DND-41 (cell line): ENCODE measurements at regions not wholly inside any gene's neighbourhood (a gene's known extent, or its start where the extent isn't known, plus 50 kb on each side); places are given as distances from the start of the nearest gene placed in this dataset.

Experiments used
- CTCF ChIP-seq: IDR thresholded peaks from 2 replicates; pipeline ENCODE4 v1.5.1; 2012; ENCODE audit warnings: borderline replicate concordance, low read length, moderate library complexity, mild to moderate bottlenecking; ENCODE audit not compliant: poor library complexity, severe bottlenecking; ENCODE audit errors: extremely low read depth
- EZH2 ChIP-seq: IDR thresholded peaks from 3 replicates; pipeline ENCODE4 v1.6.1; 2012; ENCODE audit warnings: borderline replicate concordance, low read depth, mild to moderate bottlenecking, moderate library complexity, low read length, inconsistent platforms; ENCODE audit not compliant: severe bottlenecking

GRCh38 chr5:133843911-133844310, 124.5 kb downstream of the C5orf15 start:
- no peak for TF ChIP-seq EZH2
- no peak for TF ChIP-seq CTCF
